ENCODE measurements at regions not wholly inside any gene's neighbourhood (a gene's known extent, or its start where the extent isn't known, plus 50 kb on each side); places are given as distances from the start of the nearest gene placed in this dataset.

DNA sequence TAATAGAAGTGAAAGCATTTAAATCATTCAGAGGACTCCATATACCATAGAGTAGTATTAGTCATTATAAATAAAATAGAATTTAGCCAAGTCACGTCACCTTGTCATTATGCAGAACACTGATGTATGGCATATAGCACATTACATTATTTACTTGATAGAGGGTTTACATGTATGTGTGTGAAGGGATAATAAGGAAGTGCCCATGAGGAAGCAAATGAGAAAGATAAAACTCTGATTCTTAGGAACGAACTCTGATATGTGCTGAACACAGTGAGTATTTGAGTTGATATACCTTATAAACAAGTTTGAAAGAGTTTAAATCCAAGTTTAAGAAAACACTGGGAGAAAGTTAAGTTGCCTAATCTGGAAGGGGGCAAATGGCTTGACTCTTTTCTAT lies 160.5 kb upstream of the NDST3 start:
- H3K9me3 ChIP-seq: no peaks in the 10 kb centered on the region
- no peak for DNase-seq
- no peaks in the 10 kb centered on the region for H3K27me3 ChIP-seq
- peak overlapping the region in 3 of 4 donors; percentile 5 to 66 (median 60) for H3K27ac ChIP-seq
- intact Hi-C loops (cut with DNase I; ENCODE audit: low total_unique reads): no loop called here
- no peak for TF ChIP-seq POLR2AphosphoS5 (IDR thresholded peaks at IDR 0.05)
- no peak for TF ChIP-seq POLR2A (IDR thresholded peaks at IDR 0.05)
- no peak for TF ChIP-seq EP300 (IDR thresholded peaks at IDR 0.05; ENCODE audit: low read depth)
- TF ChIP-seq, protein P1, sequence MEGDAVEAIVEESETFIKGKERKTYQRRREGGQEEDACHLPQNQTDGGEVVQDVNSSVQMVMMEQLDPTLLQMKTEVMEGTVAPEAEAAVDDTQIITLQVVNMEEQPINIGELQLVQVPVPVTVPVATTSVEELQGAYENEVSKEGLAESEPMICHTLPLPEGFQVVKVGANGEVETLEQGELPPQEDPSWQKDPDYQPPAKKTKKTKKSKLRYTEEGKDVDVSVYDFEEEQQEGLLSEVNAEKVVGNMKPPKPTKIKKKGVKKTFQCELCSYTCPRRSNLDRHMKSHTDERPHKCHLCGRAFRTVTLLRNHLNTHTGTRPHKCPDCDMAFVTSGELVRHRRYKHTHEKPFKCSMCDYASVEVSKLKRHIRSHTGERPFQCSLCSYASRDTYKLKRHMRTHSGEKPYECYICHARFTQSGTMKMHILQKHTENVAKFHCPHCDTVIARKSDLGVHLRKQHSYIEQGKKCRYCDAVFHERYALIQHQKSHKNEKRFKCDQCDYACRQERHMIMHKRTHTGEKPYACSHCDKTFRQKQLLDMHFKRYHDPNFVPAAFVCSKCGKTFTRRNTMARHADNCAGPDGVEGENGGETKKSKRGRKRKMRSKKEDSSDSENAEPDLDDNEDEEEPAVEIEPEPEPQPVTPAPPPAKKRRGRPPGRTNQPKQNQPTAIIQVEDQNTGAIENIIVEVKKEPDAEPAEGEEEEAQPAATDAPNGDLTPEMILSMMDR (IDR thresholded peaks at IDR 0.05): no peak
- WGBS, 2 donors (ENCODE audit: low coverage in 1 of 2): 26 to 43% methylated on average over 2 of the region's 2 CpGs
- H3K4me1 ChIP-seq: peaks cover 0 to 13% (median 0%) of the 10 kb centered on the region in 4 donors
- in situ Hi-C loops (cut with MboI; ENCODE audit: low pct_ligation_motif_present in 1 of 4, low pct_unique_long_range_greater_than_20kb in 1 of 4, low sequenced_read_pairs in 3 of 4): no loop called here
- no peaks in the 10 kb centered on the region for H3K36me3 ChIP-seq
- H3K4me3 ChIP-seq: no peak overlapping the region

DNA sequence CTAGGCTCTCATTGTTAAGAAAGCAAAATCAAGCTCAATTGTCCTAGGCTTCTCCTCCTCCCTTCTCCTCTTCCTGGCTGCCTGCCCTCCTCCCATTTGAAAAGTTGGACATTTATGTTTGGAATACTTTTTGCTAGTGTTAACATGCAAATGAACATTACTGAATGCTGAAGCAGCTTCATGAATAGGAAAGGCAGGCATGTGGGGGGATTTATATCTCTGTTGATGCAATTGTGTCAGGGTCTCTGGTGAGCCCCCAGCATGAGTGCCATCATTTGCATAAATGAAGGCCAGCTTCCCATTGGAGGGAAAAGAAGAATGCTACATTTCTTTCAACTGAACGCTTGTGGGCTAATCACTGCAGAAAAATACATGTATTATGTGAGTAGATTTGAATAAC lies 160.1 kb upstream of the NDST3 start:
- peak overlapping the region in 3 of 4 donors; percentile 5 to 66 (median 60) for H3K27ac ChIP-seq
- TF ChIP-seq EP300 (IDR thresholded peaks at IDR 0.05; ENCODE audit: low read depth): no peak
- TF ChIP-seq, protein P1 (IDR thresholded peaks at IDR 0.05): no peak
- no peak for TF ChIP-seq POLR2AphosphoS5 (IDR thresholded peaks at IDR 0.05)
- no peak for TF ChIP-seq POLR2A (IDR thresholded peaks at IDR 0.05)
- H3K4me1 ChIP-seq: peaks cover 0 to 13% (median 0%) of the 10 kb centered on the region in 4 donors
- H3K4me3 ChIP-seq: no peak overlapping the region
- intact Hi-C loops (cut with DNase I; ENCODE audit: low total_unique reads): no loop called here
- H3K27me3 ChIP-seq: no peaks in the 10 kb centered on the region
- H3K36me3 ChIP-seq: no peaks in the 10 kb centered on the region
- in situ Hi-C loops (cut with MboI; ENCODE audit: low pct_ligation_motif_present in 1 of 4, low pct_unique_long_range_greater_than_20kb in 1 of 4, low sequenced_read_pairs in 3 of 4): no loop called here
- 70 to 86% methylated on average over 1 of the region's 1 CpG for WGBS, 2 donors (ENCODE audit: low coverage in 1 of 2)
- no peak for DNase-seq
- no peaks in the 10 kb centered on the region for H3K9me3 ChIP-seq

DNA sequence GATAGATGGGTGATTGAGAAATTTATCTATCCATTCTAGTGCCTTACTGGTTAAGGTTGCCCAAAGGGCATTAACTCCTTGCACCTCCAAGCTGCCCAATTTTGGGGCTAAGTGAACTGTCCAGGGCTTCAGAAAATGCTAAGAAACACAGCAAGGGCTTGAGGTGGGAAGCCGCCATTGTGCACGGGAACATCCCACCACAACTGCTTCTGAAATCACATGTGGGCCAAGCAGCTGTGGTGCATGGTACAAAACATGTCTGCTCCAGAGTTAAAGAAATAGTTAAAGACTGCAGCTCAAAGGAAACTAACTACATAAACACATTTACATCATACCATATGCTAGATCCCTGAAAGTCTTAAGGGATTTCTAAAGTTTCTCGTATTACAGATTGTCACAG lies 144.3 kb upstream of the NDST3 start:
- WGBS, 2 donors (ENCODE audit: low coverage in 1 of 2): 78 to 90% methylated on average over 1 to 3 of the region's 3 CpGs
- in situ Hi-C loops (cut with MboI; ENCODE audit: low pct_ligation_motif_present in 1 of 4, low pct_unique_long_range_greater_than_20kb in 1 of 4, low sequenced_read_pairs in 3 of 4): no loop called here

DNA sequence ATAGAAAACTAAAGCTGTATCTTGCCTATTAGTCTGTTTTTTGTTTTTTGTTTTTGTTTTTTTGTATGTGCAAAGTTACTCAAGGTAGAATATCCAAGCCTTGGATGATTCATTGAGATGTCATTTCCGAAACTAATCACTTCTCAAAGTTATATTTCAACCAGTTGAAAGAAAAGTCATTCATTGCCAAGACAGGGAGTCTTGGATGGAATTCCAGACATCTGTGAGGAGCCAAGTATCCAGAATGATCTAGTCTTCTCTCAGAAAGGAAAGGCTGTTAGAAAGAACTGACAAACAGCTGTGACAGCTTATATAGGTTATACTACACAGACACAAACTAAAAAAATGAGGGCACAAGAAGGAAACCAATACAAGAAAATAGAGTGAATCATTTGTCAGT lies 141.1 kb upstream of the NDST3 start:
- intact Hi-C loops (cut with DNase I; ENCODE audit: low total_unique reads): no loop called here
- in situ Hi-C loops (cut with MboI; ENCODE audit: low pct_ligation_motif_present in 1 of 4, low pct_unique_long_range_greater_than_20kb in 1 of 4, low sequenced_read_pairs in 3 of 4): no loop called here
- no peak for DNase-seq
- 38 to 57% methylated on average over 1 of the region's 1 CpG for WGBS, 2 donors (ENCODE audit: low coverage in 1 of 2)
- Histone ChIP-seq H3K36me3 (no peaks in the 10 kb centered on the region), H3K27me3 (no peaks in the 10 kb centered on the region), H3K9me3 (no peaks in the 10 kb centered on the region), H3K4me3 (no peak overlapping the region), H3K27ac (no peak overlapping the region), H3K4me1 (no peaks in the 10 kb centered on the region)
- no peak for TF ChIP-seq POLR2AphosphoS5 (IDR thresholded peaks at IDR 0.05)
- TF ChIP-seq, protein P1 (IDR thresholded peaks at IDR 0.05): no peak
- no peak for TF ChIP-seq POLR2A (IDR thresholded peaks at IDR 0.05)
- TF ChIP-seq EP300 (IDR thresholded peaks at IDR 0.05; ENCODE audit: low read depth): no peak

More for the DNA sequence above, 144.3 kb upstream of the NDST3 start:
- H3K4me3 ChIP-seq: no peak overlapping the region
- no peaks in the 10 kb centered on the region for H3K36me3 ChIP-seq
- no peak for DNase-seq
- intact Hi-C loops (cut with DNase I; ENCODE audit: low total_unique reads): no loop called here
- no peak overlapping the region for H3K27ac ChIP-seq
- no peaks in the 10 kb centered on the region for H3K9me3 ChIP-seq
- TF ChIP-seq, protein P1 (IDR thresholded peaks at IDR 0.05): no peak
- TF ChIP-seq POLR2AphosphoS5 (IDR thresholded peaks at IDR 0.05) (no peak), EP300 (IDR thresholded peaks at IDR 0.05; ENCODE audit: low read depth) (no peak), POLR2A (IDR thresholded peaks at IDR 0.05) (no peak)
- no peaks in the 10 kb centered on the region for H3K27me3 ChIP-seq
- H3K4me1 ChIP-seq: no peaks in the 10 kb centered on the region

Measured in transverse colon (tissue), 4 donors.